Colonic mucosa (tissue), 4 donors: ENCODE measurements at regions not wholly inside any gene's neighbourhood (a gene's known extent, or its start where the extent isn't known, plus 50 kb on each side); places are given as distances from the start of the nearest gene placed in this dataset.

Experiments
- DNase-seq: peaks from one replicate; pipeline ENCODE4 v3.0.0-alpha.2; 2020
- H3K27ac ChIP-seq: fragments of 200-600 bp; one replicate; pipeline ENCODE4 v1.8.0; 2021
- H3K27me3 ChIP-seq: fragments of 200-600 bp; one replicate; pipeline ENCODE4 v1.8.0; 2021
- H3K36me3 ChIP-seq: fragments of 200-600 bp; one replicate; pipeline ENCODE4 v1.8.0; 2021
- H3K4me1 ChIP-seq: fragments of 200-600 bp; one replicate; pipeline ENCODE4 v1.8.0; 2021; ENCODE audit warnings: mild to moderate bottlenecking
- H3K4me3 ChIP-seq: fragments of 200-600 bp; one replicate; pipeline ENCODE4 v1.8.0; 2021
- H3K9ac ChIP-seq, 2 donors: one replicate each; pipeline ENCODE4 v1.7.0; 2013; ENCODE audit warnings: control low read depth in 2 of 2, low read depth in 2 of 2, low read length in 2 of 2
- H3K9me3 ChIP-seq: fragments of 200-600 bp; one replicate; pipeline ENCODE4 v1.8.0; 2021
- intact Hi-C: fragments of 100-400 bp; cut with DNase I; formaldehyde crosslinking; loops from one replicate; pipeline ENCODE4 v1.14.1; 2022
- TF ChIP-seq, protein P1 (sequence below): fragments of 200-600 bp; IDR thresholded peaks from one replicate; pipeline ENCODE4 v1.8.0; 2022; ENCODE audit warnings: antibody characterized with exemption, mild to moderate bottlenecking
- donor health status: healthy.
- donor health status: DM: no; HTN: no; CAD: no.
- donor health status: DM: no; HTN: no; CAD: no.

DNA sequence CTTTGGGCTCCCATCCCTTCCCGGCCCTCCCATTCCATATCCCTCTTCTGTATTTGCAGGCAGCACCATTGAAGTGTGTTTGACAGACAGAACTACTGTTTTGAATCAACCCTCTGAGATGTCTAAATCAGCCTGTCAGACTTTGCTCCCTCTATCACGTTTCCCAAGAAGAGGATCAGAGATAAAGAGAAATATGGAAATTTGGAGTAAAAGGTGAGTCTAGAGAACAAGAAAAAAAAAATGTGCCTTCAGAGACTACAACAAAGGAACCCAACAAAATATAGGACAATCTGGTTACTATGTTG lies 133.4 kb upstream of the NCK2 start:
- DNase-seq: no peak
- no peak overlapping the region for H3K4me3 ChIP-seq
- no peaks in the 10 kb centered on the region for H3K27me3 ChIP-seq
- TF ChIP-seq, protein P1, sequence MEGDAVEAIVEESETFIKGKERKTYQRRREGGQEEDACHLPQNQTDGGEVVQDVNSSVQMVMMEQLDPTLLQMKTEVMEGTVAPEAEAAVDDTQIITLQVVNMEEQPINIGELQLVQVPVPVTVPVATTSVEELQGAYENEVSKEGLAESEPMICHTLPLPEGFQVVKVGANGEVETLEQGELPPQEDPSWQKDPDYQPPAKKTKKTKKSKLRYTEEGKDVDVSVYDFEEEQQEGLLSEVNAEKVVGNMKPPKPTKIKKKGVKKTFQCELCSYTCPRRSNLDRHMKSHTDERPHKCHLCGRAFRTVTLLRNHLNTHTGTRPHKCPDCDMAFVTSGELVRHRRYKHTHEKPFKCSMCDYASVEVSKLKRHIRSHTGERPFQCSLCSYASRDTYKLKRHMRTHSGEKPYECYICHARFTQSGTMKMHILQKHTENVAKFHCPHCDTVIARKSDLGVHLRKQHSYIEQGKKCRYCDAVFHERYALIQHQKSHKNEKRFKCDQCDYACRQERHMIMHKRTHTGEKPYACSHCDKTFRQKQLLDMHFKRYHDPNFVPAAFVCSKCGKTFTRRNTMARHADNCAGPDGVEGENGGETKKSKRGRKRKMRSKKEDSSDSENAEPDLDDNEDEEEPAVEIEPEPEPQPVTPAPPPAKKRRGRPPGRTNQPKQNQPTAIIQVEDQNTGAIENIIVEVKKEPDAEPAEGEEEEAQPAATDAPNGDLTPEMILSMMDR: no peak
- peaks cover 6% of the 10 kb centered on the region for H3K4me1 ChIP-seq
- no peaks in the 10 kb centered on the region for H3K36me3 ChIP-seq
- H3K27ac ChIP-seq: no peak overlapping the region
- no peak overlapping the region for H3K9ac ChIP-seq
- intact Hi-C loops: no loop called here
- no peaks in the 10 kb centered on the region for H3K9me3 ChIP-seq

DNA sequence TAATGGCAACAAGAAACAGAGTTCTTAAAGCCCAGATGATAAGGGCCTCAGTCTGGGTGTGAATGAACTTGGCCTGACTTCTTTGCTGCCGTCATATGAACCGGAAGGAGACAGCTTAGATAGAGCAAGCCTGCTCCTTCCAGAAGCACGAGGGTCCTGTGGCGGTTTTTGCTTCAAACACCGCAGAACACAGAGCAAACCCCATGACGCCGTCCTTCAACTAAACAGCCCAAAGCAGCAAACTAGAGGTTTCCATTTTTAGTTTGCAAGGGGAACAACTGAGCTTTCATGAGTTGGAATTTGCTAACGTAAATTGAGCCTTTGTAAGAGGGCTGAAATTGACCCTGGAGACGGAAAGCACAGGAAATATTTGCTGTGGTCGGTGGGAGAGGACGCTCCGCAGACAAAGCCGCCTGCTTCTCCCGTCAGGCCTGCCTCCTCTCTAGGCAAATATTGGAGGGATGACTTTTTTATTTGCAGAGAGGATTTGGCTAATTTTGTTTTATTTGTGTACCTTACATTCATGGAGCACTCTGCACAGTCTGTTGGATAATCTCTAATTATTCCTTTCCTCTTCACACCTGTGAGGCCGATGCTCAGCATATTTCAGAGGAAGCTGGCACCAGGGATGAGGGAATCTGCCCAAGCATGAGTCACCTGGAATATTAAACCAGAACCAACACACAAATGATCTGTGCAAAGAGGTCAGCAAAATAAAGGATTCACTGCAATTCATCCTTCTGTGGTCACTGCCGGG lies 134.0 kb upstream of the NCK2 start:
- DNase-seq: no peak
- H3K36me3 ChIP-seq: no peaks in the 10 kb centered on the region
- no peaks in the 10 kb centered on the region for H3K27me3 ChIP-seq
- H3K9me3 ChIP-seq: no peaks in the 10 kb centered on the region
- H3K4me3 ChIP-seq: no peak overlapping the region
- peaks cover 6% of the 10 kb centered on the region for H3K4me1 ChIP-seq
- intact Hi-C loops: no loop called here
- TF ChIP-seq, protein P1: no peak
- no peak overlapping the region for H3K9ac ChIP-seq
- H3K27ac ChIP-seq: no peak overlapping the region

DNA sequence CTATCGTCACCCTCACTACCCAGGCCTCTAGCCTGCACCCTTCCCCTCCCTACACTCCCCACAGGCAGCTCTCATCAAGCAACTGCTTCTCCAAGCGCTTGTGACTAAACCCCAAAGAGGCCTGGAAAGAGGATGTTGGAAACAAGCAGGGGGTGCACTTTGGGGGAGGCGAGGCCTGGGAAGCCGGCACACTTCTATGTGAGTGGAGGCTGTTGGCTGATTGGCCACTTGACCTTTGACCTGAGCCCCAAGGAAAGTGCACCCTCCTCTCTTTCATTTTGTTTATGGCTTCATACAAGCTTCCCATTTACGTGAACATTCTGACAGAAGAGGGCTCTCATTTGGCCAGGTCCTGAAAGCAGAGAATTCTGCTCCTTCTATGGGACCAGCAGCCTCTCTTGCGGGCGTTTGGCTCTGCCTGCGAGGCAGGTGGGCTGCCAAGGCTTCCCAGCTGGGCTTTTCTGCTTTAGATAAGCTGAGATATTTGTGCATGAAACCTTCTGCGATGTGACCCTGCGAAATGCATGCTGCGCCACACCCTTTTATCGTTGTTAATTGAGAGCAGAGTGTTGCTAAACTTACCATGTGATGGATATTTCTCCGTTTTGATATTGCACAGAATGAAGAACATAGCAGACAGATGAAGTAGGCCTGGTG lies 134.8 kb upstream of the NCK2 start:
- H3K9me3 ChIP-seq: no peaks in the 10 kb centered on the region
- TF ChIP-seq, protein P1: no peak
- no peak for DNase-seq
- peaks cover 6% of the 10 kb centered on the region for H3K4me1 ChIP-seq
- intact Hi-C loops: no loop called here
- no peak overlapping the region for H3K27ac ChIP-seq
- H3K4me3 ChIP-seq: no peak overlapping the region
- H3K36me3 ChIP-seq: no peaks in the 10 kb centered on the region
- H3K9ac ChIP-seq: no peak overlapping the region
- no peaks in the 10 kb centered on the region for H3K27me3 ChIP-seq

DNA sequence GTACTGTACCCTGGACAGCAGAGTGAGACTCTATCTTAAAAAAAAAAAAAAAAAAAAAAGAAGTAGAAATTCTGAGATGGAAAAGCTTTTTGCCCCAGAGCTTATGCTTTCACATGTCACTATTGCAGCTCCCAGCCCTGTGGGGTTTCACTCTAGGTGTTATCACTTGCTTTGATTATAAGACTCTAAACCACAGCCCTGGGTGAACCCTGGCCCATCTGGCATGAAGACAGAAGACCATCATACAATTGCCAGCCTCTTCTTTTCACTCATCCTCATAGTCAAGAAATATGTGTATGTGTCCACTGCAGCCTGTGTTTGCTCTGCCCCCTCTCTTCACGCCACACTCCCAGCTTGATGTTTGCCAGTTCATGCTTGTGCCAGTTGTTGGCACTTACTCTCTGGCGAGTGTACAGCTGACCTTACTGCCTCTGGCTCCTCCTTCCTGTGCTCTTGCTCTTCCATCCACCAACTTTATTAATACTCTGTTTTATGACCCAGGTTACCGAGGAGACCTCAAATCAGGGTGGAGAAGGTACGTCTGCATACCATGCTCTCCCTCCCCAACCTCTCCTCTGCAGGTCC lies 136.7 kb upstream of the NCK2 start:
- H3K4me1 ChIP-seq: peaks cover 6% of the 10 kb centered on the region
- no peaks in the 10 kb centered on the region for H3K27me3 ChIP-seq
- TF ChIP-seq, protein P1: no peak
- no peak overlapping the region for H3K27ac ChIP-seq
- H3K4me3 ChIP-seq: no peak overlapping the region
- no peaks in the 10 kb centered on the region for H3K36me3 ChIP-seq
- H3K9me3 ChIP-seq: no peaks in the 10 kb centered on the region
- DNase-seq: no peak
- intact Hi-C loops: no loop called here
- no peak overlapping the region for H3K9ac ChIP-seq

DNA sequence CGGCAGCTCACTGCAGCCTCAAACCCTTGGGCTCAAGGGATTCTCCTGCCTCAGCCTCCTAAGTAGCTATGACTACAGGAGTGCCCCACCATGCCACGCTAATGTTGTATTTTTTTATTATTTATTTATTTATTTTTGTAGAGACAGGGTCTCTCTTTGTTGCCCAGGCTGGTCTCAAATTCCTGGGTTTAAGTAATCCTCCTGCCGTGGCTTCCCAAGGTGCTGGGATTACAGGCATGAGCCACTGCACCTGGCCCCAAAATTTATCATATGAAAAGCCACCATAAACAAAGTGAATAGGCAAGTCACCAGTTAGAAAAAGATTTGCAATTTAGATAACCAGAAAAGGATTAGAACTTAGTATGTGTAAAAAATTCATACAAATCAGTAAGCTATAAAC lies 138.6 kb upstream of the NCK2 start:
- Histone ChIP-seq H3K9ac (no peak overlapping the region), H3K27ac (no peak overlapping the region), H3K4me1 (peaks cover 6% of the 10 kb centered on the region), H3K4me3 (no peak overlapping the region), H3K36me3 (no peaks in the 10 kb centered on the region), H3K27me3 (no peaks in the 10 kb centered on the region), H3K9me3 (no peaks in the 10 kb centered on the region)
- TF ChIP-seq, protein P1: no peak
- DNase-seq: no peak
- intact Hi-C loops: no loop called here
